ENCODE measurements at regions not wholly inside any gene's neighbourhood (a gene's known extent, or its start where the extent isn't known, plus 50 kb on each side); places are given as distances from the start of the nearest gene placed in this dataset.

- no peak overlapping the region for H3K9ac ChIP-seq (ENCODE audit: insufficient read length, low read depth)
- no peaks in the 10 kb centered on the region for H3K4me1 ChIP-seq (ENCODE audit: insufficient read depth, insufficient read length)
- H3K27me3 ChIP-seq (ENCODE audit: insufficient read depth, insufficient read length): no peaks in the 10 kb centered on the region
- DNase-seq (ENCODE audit: low read depth, low spot score): no peak
- peaks cover 4% of the 10 kb centered on the region; the same call in 1 of the 2 replicates for H3K9me3 ChIP-seq (ENCODE audit: insufficient read depth, low read length)
- no peak overlapping the region for H3K4me3 ChIP-seq (ENCODE audit: insufficient read length, low read depth)
- TF ChIP-seq YY1 (IDR thresholded peaks at IDR 0.05; ENCODE audit: insufficient read depth, insufficient read length) (no peak), SUZ12 (IDR thresholded peaks at IDR 0.05; ENCODE audit: extremely low read depth, insufficient read depth, insufficient read length) (no peak), ZNF274 (IDR thresholded peaks at IDR 0.05; ENCODE audit: low read depth, low read length) (no peak)
- no peaks in the 10 kb centered on the region for H3K36me3 ChIP-seq (ENCODE audit: insufficient read depth, insufficient read length, low read length)
These were observed 69.9 kb upstream of the MMADHC start for GRCh38 chr2:149657401-149658040.

GRCh38 chr2:149656996-149657395, 69.4 kb upstream of the MMADHC start:
- TF ChIP-seq ZNF274 (IDR thresholded peaks at IDR 0.05; ENCODE audit: low read depth, low read length): no peak
- TF ChIP-seq YY1 (IDR thresholded peaks at IDR 0.05; ENCODE audit: insufficient read depth, insufficient read length): no peak
- no peak for TF ChIP-seq SUZ12 (IDR thresholded peaks at IDR 0.05; ENCODE audit: extremely low read depth, insufficient read depth, insufficient read length)
- Histone ChIP-seq H3K4me1 (ENCODE audit: insufficient read depth, insufficient read length) (no peaks in the 10 kb centered on the region), H3K9me3 (ENCODE audit: insufficient read depth, low read length) (peaks cover 4% of the 10 kb centered on the region), H3K9ac (ENCODE audit: insufficient read length, low read depth) (no peak overlapping the region), H3K27me3 (ENCODE audit: insufficient read depth, insufficient read length) (no peaks in the 10 kb centered on the region), H3K36me3 (ENCODE audit: insufficient read depth, insufficient read length, low read length) (no peaks in the 10 kb centered on the region), H3K4me3 (ENCODE audit: insufficient read length, low read depth) (no peak overlapping the region)
- DNase-seq (ENCODE audit: low read depth, low spot score): no peak

GRCh38 chr2:149653831-149654445, 66.4 kb upstream of the MMADHC start:
- Histone ChIP-seq H3K4me3 (ENCODE audit: insufficient read length, low read depth) (no peak overlapping the region), H3K9ac (ENCODE audit: insufficient read length, low read depth) (no peak overlapping the region), H3K4me1 (ENCODE audit: insufficient read depth, insufficient read length) (no peaks in the 10 kb centered on the region), H3K27me3 (ENCODE audit: insufficient read depth, insufficient read length) (no peaks in the 10 kb centered on the region), H3K9me3 (ENCODE audit: insufficient read depth, low read length) (peaks cover 16% of the 10 kb centered on the region), H3K36me3 (ENCODE audit: insufficient read depth, insufficient read length, low read length) (no peaks in the 10 kb centered on the region)
- no peak for DNase-seq (ENCODE audit: low read depth, low spot score)
- TF ChIP-seq SUZ12 (IDR thresholded peaks at IDR 0.05; ENCODE audit: extremely low read depth, insufficient read depth, insufficient read length) (no peak), ZNF274 (IDR thresholded peaks at IDR 0.05; ENCODE audit: low read depth, low read length) (no peak), YY1 (IDR thresholded peaks at IDR 0.05; ENCODE audit: insufficient read depth, insufficient read length) (no peak)

DNA sequence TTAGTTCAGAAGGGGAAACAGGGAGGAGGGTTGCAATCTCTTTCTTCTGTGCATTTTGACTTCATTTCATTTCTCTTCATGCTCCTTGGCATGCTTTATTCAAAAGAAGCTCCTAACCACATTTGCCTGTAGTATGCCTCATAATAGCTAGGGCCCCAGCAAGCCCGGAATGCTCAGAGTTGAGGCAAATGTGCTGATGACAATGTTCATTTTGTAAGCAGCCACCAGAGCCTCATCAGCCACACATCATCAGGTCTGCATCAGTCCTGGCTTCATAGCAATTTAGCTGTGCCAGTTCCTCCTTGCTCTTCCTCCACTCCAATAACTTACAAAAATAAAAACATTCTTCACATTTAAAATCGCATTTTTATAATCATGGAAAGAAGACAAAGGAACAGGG, 65.4 kb upstream of the MMADHC start:
- Histone ChIP-seq H3K27me3 (ENCODE audit: insufficient read depth, insufficient read length) (no peaks in the 10 kb centered on the region), H3K4me1 (ENCODE audit: insufficient read depth, insufficient read length) (no peaks in the 10 kb centered on the region), H3K36me3 (ENCODE audit: insufficient read depth, insufficient read length, low read length) (no peaks in the 10 kb centered on the region), H3K9me3 (ENCODE audit: insufficient read depth, low read length) (peaks cover 16% of the 10 kb centered on the region), H3K9ac (ENCODE audit: insufficient read length, low read depth) (no peak overlapping the region), H3K4me3 (ENCODE audit: insufficient read length, low read depth) (no peak overlapping the region)
- DNase-seq (ENCODE audit: low read depth, low spot score): no peak
- no peak for TF ChIP-seq ZNF274 (IDR thresholded peaks at IDR 0.05; ENCODE audit: low read depth, low read length)
- TF ChIP-seq SUZ12 (IDR thresholded peaks at IDR 0.05; ENCODE audit: extremely low read depth, insufficient read depth, insufficient read length): no peak
- TF ChIP-seq YY1 (IDR thresholded peaks at IDR 0.05; ENCODE audit: insufficient read depth, insufficient read length): no peak

DNA sequence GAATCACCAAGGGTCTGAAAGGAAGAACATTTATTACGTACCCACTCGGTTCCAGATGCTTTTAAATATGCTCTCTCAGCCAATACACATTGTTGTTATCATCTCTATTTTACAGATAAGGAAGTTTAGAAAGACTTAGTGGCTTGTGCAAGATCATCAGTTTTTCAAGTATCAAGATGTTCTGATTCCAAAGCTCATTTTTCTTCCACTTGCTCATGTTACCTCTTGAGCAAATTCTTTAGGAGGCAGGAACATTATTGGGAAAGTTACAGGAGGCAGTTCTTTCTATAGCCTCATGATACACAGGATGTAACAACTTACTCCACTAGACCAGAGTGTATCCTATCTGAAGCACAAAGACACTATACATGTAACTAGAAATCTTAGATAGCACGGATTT, 65.0 kb upstream of the MMADHC start:
- Histone ChIP-seq H3K9me3 (ENCODE audit: insufficient read depth, low read length) (peaks cover 16% of the 10 kb centered on the region), H3K9ac (ENCODE audit: insufficient read length, low read depth) (no peak overlapping the region), H3K4me3 (ENCODE audit: insufficient read length, low read depth) (no peak overlapping the region), H3K4me1 (ENCODE audit: insufficient read depth, insufficient read length) (no peaks in the 10 kb centered on the region), H3K36me3 (ENCODE audit: insufficient read depth, insufficient read length, low read length) (no peaks in the 10 kb centered on the region), H3K27me3 (ENCODE audit: insufficient read depth, insufficient read length) (no peaks in the 10 kb centered on the region)
- TF ChIP-seq YY1 (IDR thresholded peaks at IDR 0.05; ENCODE audit: insufficient read depth, insufficient read length): no peak
- no peak for TF ChIP-seq SUZ12 (IDR thresholded peaks at IDR 0.05; ENCODE audit: extremely low read depth, insufficient read depth, insufficient read length)
- no peak for TF ChIP-seq ZNF274 (IDR thresholded peaks at IDR 0.05; ENCODE audit: low read depth, low read length)
- no peak for DNase-seq (ENCODE audit: low read depth, low spot score)

DNA sequence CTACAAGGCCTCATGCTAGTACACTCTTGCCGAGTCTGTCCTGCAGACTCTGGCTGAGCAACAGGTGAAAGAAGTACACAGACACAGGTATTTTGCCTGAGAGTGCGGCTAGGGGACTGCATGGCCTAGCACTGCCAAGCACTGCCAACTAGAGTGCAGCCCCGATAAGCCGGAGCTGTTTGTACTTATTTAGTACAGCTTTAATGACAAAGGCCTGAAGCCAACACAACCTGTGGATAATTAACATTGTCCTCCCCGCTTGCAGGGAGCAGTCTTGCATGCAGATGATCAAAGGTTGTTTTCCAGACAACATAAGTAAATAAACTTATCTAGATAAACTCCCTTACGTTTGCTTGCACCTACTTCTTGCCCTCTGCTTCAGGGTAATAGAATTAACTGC, 63.7 kb upstream of the MMADHC start:
- no peak overlapping the region for H3K4me3 ChIP-seq (ENCODE audit: insufficient read length, low read depth)
- no peaks in the 10 kb centered on the region for H3K27me3 ChIP-seq (ENCODE audit: insufficient read depth, insufficient read length)
- no peak for TF ChIP-seq SUZ12 (IDR thresholded peaks at IDR 0.05; ENCODE audit: extremely low read depth, insufficient read depth, insufficient read length)
- H3K4me1 ChIP-seq (ENCODE audit: insufficient read depth, insufficient read length): no peaks in the 10 kb centered on the region
- H3K9me3 ChIP-seq (ENCODE audit: insufficient read depth, low read length): peaks cover 16% of the 10 kb centered on the region
- no peak for DNase-seq (ENCODE audit: low read depth, low spot score)
- no peak overlapping the region for H3K9ac ChIP-seq (ENCODE audit: insufficient read length, low read depth)
- H3K36me3 ChIP-seq (ENCODE audit: insufficient read depth, insufficient read length, low read length): no peaks in the 10 kb centered on the region

- TF ChIP-seq ZNF274 (IDR thresholded peaks at IDR 0.05; ENCODE audit: low read depth, low read length) (no peak), SUZ12 (IDR thresholded peaks at IDR 0.05; ENCODE audit: extremely low read depth, insufficient read depth, insufficient read length) (no peak), YY1 (IDR thresholded peaks at IDR 0.05; ENCODE audit: insufficient read depth, insufficient read length) (no peak)
- H3K9me3 ChIP-seq (ENCODE audit: insufficient read depth, low read length): peaks cover 12% of the 10 kb centered on the region
- no peak overlapping the region for H3K9ac ChIP-seq (ENCODE audit: insufficient read length, low read depth)
- no peaks in the 10 kb centered on the region for H3K27me3 ChIP-seq (ENCODE audit: insufficient read depth, insufficient read length)
- no peaks in the 10 kb centered on the region for H3K36me3 ChIP-seq (ENCODE audit: insufficient read depth, insufficient read length, low read length)
- DNase-seq (ENCODE audit: low read depth, low spot score): no peak
- H3K4me3 ChIP-seq (ENCODE audit: insufficient read length, low read depth): no peak overlapping the region
- no peaks in the 10 kb centered on the region for H3K4me1 ChIP-seq (ENCODE audit: insufficient read depth, insufficient read length)
These were observed 62.4 kb upstream of the MMADHC start for GRCh38 chr2:149650006-149650405.
